Brain microvascular endothelial cell (primary cell): ENCODE measurements at regions not wholly inside any gene's neighbourhood (a gene's known extent, or its start where the extent isn't known, plus 50 kb on each side); places are given as distances from the start of the nearest gene placed in this dataset.

Experiments used
- DNase-seq: peaks from one replicate; pipeline ENCODE4 v3.0.0-alpha.2; 2020
- H3K27ac ChIP-seq: fragments of 250-450 bp; sonication (Bioruptor Pico); 2 replicates; pipeline ENCODE4 v1.5.1; 2020; ENCODE audit warnings: mild to moderate bottlenecking, moderate library complexity
- H3K27me3 ChIP-seq: fragments of 250-450 bp; sonication (Bioruptor Pico); replicated peaks from 2 replicates; pipeline ENCODE4 v1.5.1; 2020; ENCODE audit warnings: mild to moderate bottlenecking
- H3K36me3 ChIP-seq: fragments of 250-450 bp; sonication (Bioruptor Pico); replicated peaks from 2 replicates; pipeline ENCODE4 v1.5.1; 2020; ENCODE audit warnings: mild to moderate bottlenecking
- H3K4me3 ChIP-seq: 2 replicates; pipeline ENCODE4 v1.5.1; 2011; ENCODE audit warnings: low read depth, mild to moderate bottlenecking, control low read depth, low read length, moderate library complexity
- CTCF ChIP-seq: IDR thresholded peaks from 2 replicates; pipeline ENCODE4 v1.5.1; 2011; ENCODE audit warnings: low read depth, mild to moderate bottlenecking, moderate library complexity, low read length, control low read depth, inconsistent platforms; ENCODE audit errors: missing control alignments
- in situ Hi-C: cut with HindIII; loops from 2 replicates; pipeline ENCODE4 v1.10.0; 2017; ENCODE audit warnings: low sequenced_read_pairs, low pct_ligation_motif_present

DNA sequence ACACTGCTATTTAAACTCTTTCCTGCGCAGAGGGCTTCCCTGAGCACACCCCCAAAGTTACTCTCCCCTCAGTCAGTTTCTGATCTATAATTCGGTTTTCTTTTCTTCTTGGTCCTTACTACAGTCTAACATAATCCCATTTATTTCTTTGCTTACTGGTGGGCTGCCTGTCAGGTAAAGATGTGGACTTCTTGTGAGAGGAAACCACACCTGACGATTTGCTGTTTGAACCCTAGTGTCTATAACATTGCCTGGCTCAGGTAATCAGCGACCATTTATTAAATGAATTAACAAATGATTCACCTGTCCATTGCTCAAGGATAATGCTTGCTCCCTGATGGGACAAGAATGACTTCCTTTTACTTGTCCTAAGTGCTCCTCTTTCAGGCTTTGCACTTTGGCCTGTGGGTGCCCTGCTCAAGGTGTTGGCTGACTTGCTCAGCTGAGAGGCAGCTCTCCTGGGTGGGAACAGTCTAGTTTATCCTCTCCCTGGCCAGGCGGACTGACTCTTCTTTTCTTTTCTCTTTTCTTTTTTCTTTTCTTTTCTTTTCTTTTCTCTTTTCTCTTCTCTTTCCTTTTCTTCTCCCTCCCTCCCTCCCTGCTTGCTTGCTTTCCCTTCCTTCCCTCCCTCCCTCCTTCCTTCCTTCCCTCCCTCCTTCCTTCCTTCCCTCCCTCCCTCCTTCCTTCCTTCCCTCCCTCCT lies 233.1 kb downstream of the BCAS1 start:
- TF ChIP-seq CTCF, result no peak
- in situ Hi-C loops, result no loop called here
- Histone ChIP-seq H3K4me3 (no peak overlapping the region), H3K27ac (no peak overlapping the region), H3K27me3 (no peaks in the 10 kb centered on the region), H3K36me3 (no peaks in the 10 kb centered on the region)
- DNase-seq, result no peak

GRCh38 chr20:53834749-53835148 lies 235.6 kb downstream of the BCAS1 start:
- no peak for TF ChIP-seq CTCF
- Histone ChIP-seq H3K36me3 (no peaks in the 10 kb centered on the region), H3K27me3 (no peaks in the 10 kb centered on the region), H3K27ac (no peak overlapping the region), H3K4me3 (no peak overlapping the region)
- in situ Hi-C loops, result no loop called here
- DNase-seq, result no peak

DNA sequence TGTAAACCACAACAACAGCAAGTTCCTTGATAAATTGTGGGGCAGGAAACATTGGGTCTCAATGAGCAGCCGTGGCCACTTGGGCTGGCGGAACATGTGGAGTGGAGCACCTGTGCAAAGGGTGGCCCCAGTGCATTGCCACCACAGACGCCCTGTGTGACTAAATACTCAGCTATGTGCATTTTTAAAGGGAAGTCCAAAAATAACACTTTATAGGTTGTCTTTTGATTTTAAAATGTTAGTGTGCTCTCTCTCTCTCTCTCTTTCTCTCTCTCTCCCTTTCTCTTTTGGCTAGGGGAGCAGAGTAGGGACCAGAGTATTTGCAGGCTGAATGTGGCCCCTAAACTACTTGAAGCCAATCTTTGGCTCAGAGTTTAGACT lies 236.3 kb downstream of the BCAS1 start:
- no peaks in the 10 kb centered on the region for H3K27me3 ChIP-seq
- no peaks in the 10 kb centered on the region for H3K36me3 ChIP-seq
- H3K27ac ChIP-seq, result no peak overlapping the region
- no peak overlapping the region for H3K4me3 ChIP-seq
- DNase-seq, result no peak
- no peak for TF ChIP-seq CTCF
- in situ Hi-C loops, result no loop called here

GRCh38 chr20:53833333-53834061 lies 236.9 kb downstream of the BCAS1 start:
- in situ Hi-C loops, result no loop called here
- no peaks in the 10 kb centered on the region for H3K27me3 ChIP-seq
- no peak for TF ChIP-seq CTCF
- H3K36me3 ChIP-seq, result no peaks in the 10 kb centered on the region
- no peak for DNase-seq
- H3K4me3 ChIP-seq, result no peak overlapping the region
- H3K27ac ChIP-seq, result no peak overlapping the region

DNA sequence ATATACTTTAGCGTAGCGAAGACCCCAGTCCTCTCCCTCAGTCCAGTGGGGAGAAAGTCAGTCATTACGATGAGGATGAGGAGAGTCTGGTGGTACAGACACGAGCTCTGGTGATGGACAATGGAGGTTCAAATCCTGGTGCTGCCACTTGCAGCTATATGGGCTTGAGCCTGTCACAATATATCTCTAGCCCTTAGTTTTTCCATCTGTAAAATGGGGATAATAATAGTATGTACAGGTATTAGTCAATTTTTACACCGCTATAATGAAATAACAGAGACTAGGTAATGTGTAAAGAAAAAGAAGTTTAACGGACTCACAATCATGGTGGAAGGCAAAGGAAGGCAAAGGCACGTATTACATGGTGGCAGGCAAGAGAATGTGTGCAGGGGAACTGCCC lies 237.9 kb downstream of the BCAS1 start:
- no peak overlapping the region for H3K27ac ChIP-seq
- DNase-seq, result no peak
- TF ChIP-seq CTCF, result no peak
- H3K27me3 ChIP-seq, result no peaks in the 10 kb centered on the region
- in situ Hi-C loops, result no loop called here
- H3K4me3 ChIP-seq, result no peak overlapping the region
- no peaks in the 10 kb centered on the region for H3K36me3 ChIP-seq

GRCh38 chr20:53831812-53832211 lies 238.2 kb upstream of the ZNF217 start:
- Histone ChIP-seq H3K27me3 (no peaks in the 10 kb centered on the region), H3K27ac (no peak overlapping the region), H3K4me3 (no peak overlapping the region), H3K36me3 (no peaks in the 10 kb centered on the region)
- no peak for DNase-seq
- in situ Hi-C loops, result no loop called here
- no peak for TF ChIP-seq CTCF
